ENCODE measurements at regions not wholly inside any gene's neighbourhood (a gene's known extent, or its start where the extent isn't known, plus 50 kb on each side); places are given as distances from the start of the nearest gene placed in this dataset.

DNA sequence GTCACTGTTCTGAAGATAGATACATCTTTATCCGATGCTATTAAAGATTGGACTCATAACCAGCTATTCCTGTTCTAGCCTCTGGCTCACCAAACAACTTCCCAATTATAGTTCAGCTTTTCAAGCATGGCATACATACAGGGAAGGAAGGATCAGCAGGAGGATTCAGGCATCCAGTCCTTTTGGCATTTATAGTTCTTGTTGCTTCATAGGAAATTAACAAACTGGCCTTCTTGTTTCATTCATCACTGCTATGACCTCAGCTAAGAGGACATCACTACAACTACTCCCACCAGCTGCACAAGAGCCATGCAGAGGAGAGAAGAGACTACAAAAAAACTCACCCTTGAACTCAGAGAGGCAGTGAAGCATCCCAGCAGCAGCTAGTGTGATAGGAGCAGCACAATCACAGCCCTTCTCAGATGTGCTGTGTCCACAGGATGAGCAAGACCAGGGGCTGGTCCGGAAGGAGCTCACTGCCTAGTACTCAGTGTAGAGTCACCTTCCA is 100.5 kb downstream of the SPTSSA start:
- H3K9me2 ChIP-seq (ENCODE audit: insufficient read depth, low read length): no peaks in the 10 kb centered on the region
- no peaks in the 10 kb centered on the region for H3K27me3 ChIP-seq (ENCODE audit: insufficient read depth, low read depth, low read length)
- no peak overlapping the region for H2AFZ ChIP-seq (ENCODE audit: low read depth, low read length)
- no peak overlapping the region for H3K27ac ChIP-seq (ENCODE audit: low read length)
- no peaks in the 10 kb centered on the region for H3F3A ChIP-seq (ENCODE audit: insufficient read depth, low read length, poor library complexity, severe bottlenecking)
- TF ChIP-seq TAF1 (IDR thresholded peaks at IDR 0.05; ENCODE audit: low read depth): no peak
- no peak for TF ChIP-seq EP300 (conservative IDR thresholded peaks at IDR 0.05; ENCODE audit: poor library complexity, severe bottlenecking)
- TF ChIP-seq RAD21 (conservative IDR thresholded peaks at IDR 0.05): no peak
- no peak for TF ChIP-seq REST (IDR thresholded peaks at IDR 0.05; ENCODE audit: borderline replicate concordance)
- TF ChIP-seq MXI1 (conservative IDR thresholded peaks at IDR 0.05; ENCODE audit: poor library complexity, severe bottlenecking): no peak
- no peak for TF ChIP-seq EZH2 (IDR thresholded peaks at IDR 0.05; ENCODE audit: borderline replicate concordance, insufficient read depth, low read length, poor library complexity, severe bottlenecking)
- no peak for TF ChIP-seq POLR2AphosphoS5 (IDR thresholded peaks at IDR 0.05)
- TF ChIP-seq SMC3 (conservative IDR thresholded peaks at IDR 0.05; ENCODE audit: poor library complexity): no peak
- no peak overlapping the region for H3K4me3 ChIP-seq (ENCODE audit: low read length)
- H3K36me3 ChIP-seq (ENCODE audit: insufficient read depth, low read length): no peaks in the 10 kb centered on the region
- H3K9me3 ChIP-seq (ENCODE audit: low read length): no peaks in the 10 kb centered on the region
- H3K4me2 ChIP-seq (ENCODE audit: low read length): no peak overlapping the region
- H4K20me1 ChIP-seq (ENCODE audit: insufficient read depth): no peaks in the 10 kb centered on the region
- no peak overlapping the region for H3K9ac ChIP-seq (ENCODE audit: low read length)
- no peaks in the 10 kb centered on the region for H3K79me2 ChIP-seq (replicated peaks; ENCODE audit: insufficient read depth, low read length)

GRCh38 chr14:34359420-34360117 is 102.5 kb downstream of the SPTSSA start:
- TF ChIP-seq REST (IDR thresholded peaks at IDR 0.05; ENCODE audit: borderline replicate concordance) (no peak), RAD21 (conservative IDR thresholded peaks at IDR 0.05) (no peak), MXI1 (conservative IDR thresholded peaks at IDR 0.05; ENCODE audit: poor library complexity, severe bottlenecking) (no peak), POLR2AphosphoS5 (IDR thresholded peaks at IDR 0.05) (no peak), EZH2 (IDR thresholded peaks at IDR 0.05; ENCODE audit: borderline replicate concordance, insufficient read depth, low read length, poor library complexity, severe bottlenecking) (no peak), EP300 (conservative IDR thresholded peaks at IDR 0.05; ENCODE audit: poor library complexity, severe bottlenecking) (no peak), TAF1 (IDR thresholded peaks at IDR 0.05; ENCODE audit: low read depth) (no peak)
- H3K4me2 ChIP-seq (ENCODE audit: low read length): no peak overlapping the region
- no peaks in the 10 kb centered on the region for H3K36me3 ChIP-seq (ENCODE audit: insufficient read depth, low read length)
- no peaks in the 10 kb centered on the region for H3K79me2 ChIP-seq (replicated peaks; ENCODE audit: insufficient read depth, low read length)
- no peaks in the 10 kb centered on the region for H4K20me1 ChIP-seq (ENCODE audit: insufficient read depth)
- H3K9ac ChIP-seq (ENCODE audit: low read length): no peak overlapping the region
- no peaks in the 10 kb centered on the region for H3K27me3 ChIP-seq (ENCODE audit: insufficient read depth, low read depth, low read length)
- no peak overlapping the region for H3K4me3 ChIP-seq (ENCODE audit: low read length)
- H3K9me3 ChIP-seq (ENCODE audit: low read length): no peaks in the 10 kb centered on the region
- H2AFZ ChIP-seq (ENCODE audit: low read depth, low read length): no peak overlapping the region
- no peaks in the 10 kb centered on the region for H3K9me2 ChIP-seq (ENCODE audit: insufficient read depth, low read length)
- H3K27ac ChIP-seq (ENCODE audit: low read length): no peak overlapping the region
- no peaks in the 10 kb centered on the region for H3F3A ChIP-seq (ENCODE audit: insufficient read depth, low read length, poor library complexity, severe bottlenecking)
